CD4-positive, alpha-beta T cell treated with Interleukin-17A for 1 hour (primary cell): ENCODE measurements at regions not wholly inside any gene's neighbourhood (a gene's known extent, or its start where the extent isn't known, plus 50 kb on each side); places are given as distances from the start of the nearest gene placed in this dataset.
"Not testable (repeated sequence)": the region's sequence is repeated elsewhere in the genome, so short reads cannot be mapped to it uniquely, and the experiment has no call there.

Experiments
- DNase-seq: peaks from one replicate; pipeline ENCODE4 v3.0.0-alpha.2; 2020

DNA sequence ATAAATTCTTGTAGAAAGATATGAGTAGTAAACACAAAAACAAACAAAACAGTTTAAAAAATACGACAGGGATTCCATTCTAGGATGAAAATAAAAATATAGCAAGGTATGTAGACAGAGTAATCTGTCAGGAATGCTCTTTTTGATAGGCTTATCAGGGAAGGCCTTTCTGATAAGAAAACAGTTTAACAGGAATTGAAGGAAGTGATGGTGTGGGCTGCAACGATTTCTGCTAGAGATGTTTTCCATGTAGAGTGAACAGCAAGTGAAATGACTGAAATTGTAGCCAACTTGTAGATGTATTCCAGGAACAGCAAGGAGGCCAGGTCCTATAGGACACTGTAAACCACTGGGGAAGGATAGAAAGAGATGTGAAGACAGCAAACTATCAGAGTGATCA is 689.7 kb upstream of the GJE1 start:
- DNase-seq, result no peak

DNA sequence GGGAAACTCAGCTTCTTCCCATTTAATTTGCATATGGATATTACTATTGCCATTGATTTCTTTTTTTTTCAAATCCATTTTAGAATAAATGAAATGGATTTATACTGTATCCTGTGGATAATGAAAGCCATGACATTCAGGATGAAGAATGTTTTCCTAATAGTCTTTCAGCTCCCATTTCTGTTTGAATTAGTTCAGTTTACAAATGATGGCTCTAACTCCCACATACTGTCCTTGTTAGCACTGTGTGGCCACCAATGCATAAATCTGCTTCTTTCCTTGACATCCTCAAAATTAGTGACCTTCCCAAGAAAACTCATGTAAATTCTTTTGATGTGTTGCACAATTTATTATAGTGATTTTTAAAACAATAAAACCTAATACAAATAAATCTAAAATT is 693.2 kb upstream of the GJE1 start:
- no peak for DNase-seq

DNA sequence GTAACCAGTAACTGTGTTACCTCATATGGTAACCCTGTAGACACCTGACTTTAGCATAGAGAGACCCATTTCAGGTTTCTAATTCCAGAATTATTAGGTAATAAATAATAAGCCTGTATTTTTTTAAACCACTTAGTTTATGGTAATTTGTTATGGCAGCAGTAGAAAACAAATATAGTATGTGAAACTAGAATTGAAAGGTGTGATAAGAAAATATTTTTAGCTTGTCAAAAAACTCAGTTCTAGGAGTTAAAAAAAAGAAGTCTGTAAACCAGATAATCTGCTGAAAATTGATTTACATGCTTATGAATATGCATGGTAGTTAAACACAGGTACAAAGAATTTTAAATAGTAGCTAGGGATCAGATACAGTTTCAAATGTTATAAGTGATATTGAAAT is 695.0 kb upstream of the GJE1 start:
- DNase-seq, result no peak

DNA sequence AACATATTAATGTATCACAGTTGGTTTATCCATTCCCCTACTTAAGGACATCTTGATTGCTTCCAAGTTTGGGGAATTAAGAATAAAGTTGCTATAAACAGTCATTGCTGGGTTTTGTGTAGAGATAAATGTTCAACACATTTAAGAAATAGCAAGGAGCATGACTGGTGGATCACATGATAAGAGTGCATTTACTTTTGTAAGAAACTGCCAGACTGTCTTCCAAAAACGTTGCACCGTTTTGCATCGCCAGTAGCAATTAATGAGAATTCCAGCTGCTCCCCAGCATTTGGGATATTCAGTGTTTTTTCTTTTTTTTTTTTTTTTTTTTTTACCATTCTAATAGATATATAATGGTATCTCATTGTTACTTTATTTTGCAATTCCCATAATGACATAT is 695.7 kb upstream of the GJE1 start:
- DNase-seq, result no peak

DNA sequence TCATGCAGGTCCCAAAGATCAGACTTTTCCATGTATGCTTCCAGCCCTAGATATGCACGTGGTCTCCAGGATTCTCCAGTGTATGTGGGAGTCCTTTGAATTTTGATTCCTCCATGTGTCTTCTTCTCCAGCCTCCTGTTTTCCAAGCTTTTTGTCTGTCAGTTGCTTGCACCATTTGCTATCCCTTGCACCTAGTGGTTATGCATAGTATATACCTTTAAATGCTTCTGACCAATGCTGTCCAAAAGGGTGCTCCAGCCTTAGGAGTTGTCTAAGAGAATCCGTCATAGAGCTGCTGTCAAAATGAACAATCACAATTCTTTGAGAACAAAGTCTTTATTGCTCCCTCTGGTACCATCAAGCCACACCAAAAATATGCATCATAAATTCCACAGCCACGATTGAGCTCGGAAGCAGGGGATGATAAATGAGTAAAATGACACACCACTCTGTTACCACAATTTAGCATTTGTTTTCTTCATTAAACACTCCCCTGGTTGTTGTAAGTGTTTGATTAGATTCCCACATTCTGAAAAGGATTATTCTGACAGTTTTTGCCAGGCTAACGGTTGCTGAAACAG is 706.2 kb upstream of the GJE1 start:
- DNase-seq, result no peak

DNA sequence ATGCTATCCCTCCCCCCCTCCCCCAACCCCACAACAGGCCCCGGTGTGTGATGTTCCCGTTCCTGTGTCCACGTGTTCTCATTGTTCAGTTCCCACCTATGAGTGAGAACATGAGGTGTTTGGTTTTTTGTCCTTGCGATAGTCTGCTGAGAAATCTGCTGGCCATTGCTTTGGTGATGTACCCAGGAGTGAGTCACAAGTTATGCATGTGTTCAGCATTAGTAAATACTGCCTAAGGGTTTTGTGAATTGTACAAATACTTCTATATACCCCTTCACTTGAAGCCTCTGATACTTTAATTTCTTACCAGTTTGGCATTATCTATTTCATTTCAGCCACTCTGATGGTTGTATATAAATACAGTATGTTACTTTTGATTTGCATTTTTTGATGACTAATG is 711.3 kb upstream of the GJE1 start:
- no peak for DNase-seq

DNA sequence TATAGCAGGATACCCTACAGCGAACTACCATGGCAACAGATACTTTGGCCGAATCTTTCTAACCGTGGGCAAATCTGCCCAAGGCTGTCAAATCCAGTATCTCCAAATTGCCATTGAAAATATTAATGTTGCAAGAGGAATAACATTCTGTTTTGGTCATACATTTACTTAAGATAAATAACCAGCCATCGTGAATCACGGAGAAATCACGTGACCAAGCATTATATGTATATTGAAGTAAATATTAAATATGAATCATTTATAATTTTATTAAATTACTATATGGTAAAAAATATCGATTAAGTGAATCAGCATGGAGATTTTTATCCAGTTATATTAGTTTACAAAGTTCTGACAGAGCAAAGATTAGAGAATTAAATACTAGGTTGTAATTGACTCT is 714.6 kb upstream of the GJE1 start:
- no peak for DNase-seq

DNA sequence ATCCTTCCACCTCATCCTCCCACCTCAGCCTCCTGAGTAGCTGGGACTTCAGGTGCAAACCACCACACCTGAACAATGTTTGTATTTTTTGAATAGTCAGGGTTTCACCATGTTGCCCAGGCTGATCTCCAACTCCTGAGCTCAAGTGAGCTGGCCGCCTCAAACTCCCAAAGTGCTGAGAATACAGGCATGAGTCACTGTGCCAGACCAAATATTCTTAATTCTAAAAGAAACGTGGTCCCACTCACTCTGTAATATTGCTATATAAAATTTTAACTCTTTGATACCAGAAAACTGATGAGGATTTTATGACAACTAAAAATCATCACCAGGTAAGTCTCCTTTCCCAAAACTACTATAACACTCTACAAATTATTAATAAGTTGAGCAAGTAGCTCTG is 716.8 kb upstream of the GJE1 start:
- no peak for DNase-seq

DNA sequence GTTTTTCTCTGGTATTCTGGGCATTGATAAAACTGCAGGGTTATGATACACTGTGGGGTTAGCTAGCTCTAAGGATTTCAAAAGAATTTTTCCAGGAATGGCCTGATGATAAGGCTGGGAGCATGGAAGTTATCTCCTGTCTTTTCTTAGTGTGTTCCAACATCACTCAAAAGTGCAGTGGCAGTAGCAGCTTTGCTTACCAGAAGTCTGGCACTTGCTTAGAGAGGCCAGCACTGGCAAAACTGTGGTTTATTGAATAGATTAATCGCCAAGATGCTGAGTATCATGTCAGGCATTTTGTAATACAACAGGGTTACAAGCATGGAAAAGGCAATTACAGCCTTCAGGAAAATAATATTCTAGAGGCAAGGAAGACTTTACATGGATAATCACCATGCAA is 719.5 kb upstream of the GJE1 start:
- no peak for DNase-seq

DNA sequence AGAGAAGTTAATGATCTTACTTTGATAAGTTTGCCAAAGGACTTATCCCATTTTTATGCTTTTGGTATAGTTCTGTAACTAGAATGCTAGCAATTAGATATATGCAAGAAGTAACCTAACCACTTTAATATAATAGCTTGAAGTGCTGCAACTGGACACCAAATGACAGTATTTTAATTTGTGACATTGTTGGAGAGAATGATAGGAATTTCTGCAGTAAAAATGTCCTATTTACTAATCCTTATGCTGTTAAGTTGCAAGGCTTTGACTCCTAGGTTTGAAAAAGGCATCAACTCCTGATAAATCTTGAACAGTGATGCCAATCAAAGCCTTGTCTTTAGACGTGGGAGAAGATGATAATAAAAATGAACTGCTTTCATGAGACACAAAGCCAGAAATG is 726.0 kb upstream of the GJE1 start:
- DNase-seq, result no peak

DNA sequence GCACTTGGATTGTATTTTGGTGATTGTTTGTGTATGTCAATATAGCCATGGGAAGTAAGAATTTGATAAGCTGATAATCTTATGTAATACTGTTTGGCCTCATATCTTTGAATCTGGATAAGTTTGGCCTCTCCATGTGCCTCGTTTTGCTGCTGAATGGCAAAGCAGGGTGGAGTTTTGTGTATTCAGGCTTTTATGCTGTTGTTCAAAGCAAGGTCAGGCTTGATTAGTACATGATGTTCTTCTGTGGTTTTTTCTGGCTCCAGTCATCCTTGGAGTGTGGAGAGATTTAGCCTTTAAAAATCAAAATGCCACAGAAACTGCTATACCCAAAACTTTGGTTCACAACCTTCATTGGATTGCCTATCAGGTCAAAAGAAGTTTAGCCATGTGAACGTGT is 728.9 kb upstream of the GJE1 start:
- DNase-seq, result no peak

DNA sequence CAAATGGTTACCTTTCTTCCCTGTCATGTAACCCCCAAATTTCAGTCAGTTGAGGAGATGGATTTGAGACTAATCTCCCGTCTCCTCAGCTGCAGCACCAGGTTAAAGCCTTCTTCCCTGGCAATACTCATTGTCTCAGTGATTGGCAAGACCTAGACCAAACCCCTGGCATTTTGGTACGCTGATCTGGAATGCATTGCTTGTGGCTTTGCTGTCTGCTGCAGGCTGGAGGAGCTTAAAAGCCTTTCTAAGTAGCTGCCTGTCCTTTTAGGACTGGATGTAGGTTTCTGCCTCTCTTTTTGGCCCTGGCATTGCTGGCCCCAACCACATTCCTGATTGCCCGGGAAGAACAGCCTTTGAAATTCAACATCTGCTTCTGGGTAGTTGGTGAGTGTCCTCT is 729.6 kb upstream of the GJE1 start:
- no peak for DNase-seq

DNA sequence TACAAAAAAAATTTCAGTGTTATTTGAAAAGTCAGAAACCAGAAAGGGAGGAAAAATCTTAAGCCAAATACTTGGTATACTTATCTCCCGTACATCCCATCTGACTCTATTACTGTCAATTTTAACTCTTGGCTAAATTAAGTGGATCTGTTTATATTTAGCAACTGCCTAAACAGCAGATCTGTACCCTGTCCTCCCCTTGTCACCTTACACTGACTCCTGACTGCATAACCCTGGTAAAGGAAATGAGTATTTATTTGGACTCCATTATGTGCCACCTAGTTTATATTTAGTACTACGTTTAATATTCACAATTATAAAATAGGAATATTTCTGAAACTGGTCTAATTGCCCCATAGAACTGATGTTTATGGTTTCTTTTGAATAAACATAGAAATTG is 730.2 kb upstream of the GJE1 start:
- DNase-seq, result no peak

DNA sequence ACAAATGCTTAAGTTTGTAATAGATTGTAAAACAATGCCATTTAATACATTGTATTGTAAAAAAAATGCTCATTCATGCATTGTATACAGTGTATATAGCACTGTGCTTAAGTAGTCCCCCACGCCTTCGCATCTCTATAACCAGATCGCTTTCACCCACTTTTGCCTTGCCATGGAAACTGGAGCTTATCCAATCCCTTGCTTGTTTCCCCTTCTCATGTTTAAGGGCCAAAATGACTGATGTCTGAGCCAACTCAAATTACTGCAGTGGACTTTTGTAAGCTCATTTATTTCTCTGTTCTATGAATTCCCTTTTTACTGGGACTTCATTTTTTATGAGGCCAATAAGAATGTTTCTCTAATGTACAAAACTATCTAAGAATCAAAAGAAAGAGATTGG is 730.9 kb upstream of the GJE1 start:
- no peak for DNase-seq

DNA sequence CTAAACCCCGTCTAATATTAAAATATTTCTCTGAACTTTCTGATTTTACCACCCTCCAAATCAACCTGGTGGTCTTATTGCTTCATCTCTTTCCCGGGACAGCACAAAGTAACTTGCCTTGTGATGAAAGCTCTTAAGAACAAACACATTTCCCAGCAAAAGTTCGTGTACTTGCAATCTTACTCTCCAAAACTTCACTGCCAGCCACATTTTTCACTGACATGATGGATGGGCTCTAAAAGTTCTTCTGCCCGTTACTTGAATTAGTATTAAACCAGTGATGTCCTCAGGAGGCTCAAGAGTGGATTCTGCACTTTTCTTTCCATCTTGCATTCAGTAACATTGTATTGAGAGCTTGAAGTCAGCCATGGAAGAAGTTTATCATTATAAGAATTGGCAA is 731.6 kb upstream of the GJE1 start:
- DNase-seq, result no peak

DNA sequence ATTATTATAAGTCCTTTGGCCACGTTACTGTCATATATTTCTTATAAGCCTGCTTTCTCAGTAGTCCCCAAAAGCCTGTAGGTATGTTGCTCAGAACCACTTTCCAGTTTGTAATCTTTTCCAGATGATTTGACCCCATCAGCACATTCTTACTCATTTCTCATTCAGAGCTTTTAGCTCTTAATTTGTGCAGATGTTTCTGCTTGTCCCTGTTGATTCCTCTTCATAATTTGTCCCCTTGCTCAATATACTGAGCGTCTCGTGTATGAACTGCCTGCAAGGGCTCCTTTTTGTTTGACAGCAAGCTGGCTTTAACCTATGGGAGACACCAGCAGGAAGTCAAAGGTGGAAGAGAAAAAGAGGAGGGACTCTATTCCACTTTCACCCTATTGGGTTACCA is 733.8 kb upstream of the GJE1 start:
- DNase-seq, result no peak

DNA sequence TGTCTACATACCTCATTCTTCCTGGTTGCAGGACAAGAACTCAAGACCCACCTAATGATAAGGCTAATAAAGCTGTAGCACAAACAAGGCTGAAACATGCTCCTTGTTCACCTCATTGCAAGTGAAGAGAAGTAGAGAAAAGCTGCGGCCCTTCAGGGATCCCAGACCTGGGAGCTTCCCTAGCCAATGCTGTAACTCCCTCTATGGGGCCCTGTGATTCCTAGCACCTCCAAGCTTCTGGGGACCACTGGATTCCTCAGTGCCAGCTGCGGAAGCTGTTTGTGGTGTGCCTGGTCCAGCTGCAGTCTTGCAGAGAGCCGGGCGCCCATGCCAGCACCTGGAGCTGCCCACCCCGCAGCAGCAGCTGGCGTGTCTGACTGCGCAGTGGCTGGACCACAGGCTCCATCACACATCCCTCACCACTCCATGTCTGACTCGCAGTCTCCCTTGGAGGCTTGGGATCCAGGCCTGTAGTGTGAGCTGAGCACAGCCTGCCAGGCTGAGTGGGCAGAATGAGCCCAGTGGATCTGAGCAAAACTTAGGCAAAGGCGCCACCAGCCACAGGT is 737.2 kb upstream of the GJE1 start:
- no peak for DNase-seq

DNA sequence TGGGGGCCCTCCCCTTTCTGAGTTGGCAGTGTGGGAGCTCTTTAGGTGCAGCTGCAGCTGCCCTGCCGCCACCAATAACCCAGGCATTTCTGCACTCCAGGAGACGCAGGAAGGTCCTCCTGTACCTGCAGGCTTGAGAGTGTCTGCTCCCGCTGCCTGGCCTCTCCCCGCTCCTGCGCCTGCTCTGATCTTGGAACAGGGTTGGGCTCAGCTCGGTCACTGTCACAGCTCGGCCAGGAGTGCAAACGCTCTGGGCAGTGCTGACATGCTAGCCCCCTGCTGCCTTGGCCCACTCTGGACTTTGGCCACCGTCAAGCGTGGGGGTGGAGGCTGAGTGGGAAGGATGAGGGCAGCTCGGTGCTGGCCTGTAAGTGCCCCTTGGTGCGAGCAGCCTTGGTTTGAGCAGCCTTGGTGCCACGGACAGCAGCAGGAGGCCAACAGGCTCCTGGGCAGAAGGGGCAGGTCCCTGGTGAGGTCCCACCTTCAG is 738.1 kb upstream of the GJE1 start:
- no peak for DNase-seq

DNA sequence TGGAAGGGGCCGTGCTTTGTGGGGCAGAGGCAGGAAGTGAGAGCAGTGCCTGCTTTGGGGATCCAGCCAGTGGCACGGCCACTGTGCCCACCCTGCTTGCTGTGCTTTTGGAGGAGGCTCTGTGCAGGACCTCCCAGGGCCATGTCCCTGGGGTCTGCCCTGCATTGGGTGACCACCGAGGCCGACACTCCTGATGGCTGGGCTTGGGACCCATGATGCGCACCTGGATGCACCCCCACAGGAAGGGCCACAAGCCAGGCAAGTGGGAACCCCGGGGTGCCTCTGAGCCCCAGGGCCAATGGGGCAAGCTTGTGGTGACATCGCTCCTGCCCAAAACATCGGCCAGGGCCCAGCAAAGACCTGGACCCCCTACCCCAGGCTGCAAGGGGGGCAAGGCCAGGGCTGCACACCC is 738.6 kb upstream of the GJE1 start:
- DNase-seq, result no peak

DNA sequence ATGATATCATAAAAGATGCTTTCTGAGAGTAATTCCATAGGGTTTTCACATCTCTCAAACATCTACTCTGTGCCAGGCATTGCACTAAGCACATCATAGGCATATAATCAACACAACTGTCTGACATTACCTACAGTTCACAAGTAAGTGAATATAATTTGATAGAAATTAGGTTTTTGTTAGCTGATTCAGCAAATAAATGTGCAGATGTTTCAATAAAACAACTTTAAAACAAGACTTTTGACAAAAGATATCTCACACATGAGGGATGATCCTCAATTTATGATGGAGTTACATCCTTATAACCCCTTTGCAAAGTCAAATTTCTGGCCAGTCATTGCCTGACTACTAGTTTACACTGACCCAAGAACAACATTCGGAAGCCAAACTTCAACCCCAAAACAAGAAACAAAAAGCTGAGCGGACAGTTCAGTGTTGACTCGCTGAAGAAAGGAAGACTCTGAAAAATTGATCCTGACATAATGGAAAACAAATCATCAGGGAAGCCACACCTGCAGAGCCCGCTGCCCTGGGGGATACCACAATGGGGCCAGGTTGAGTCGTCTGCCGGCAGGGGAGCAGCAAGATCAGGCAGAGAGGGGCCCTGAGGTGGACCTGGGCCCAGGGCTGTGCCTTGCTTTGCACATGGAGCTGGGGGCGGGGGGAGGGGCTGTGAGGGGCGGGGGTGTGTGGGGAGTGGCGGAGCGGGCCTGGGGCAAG is 739.2 kb upstream of the GJE1 start:
- DNase-seq, result no peak

DNA sequence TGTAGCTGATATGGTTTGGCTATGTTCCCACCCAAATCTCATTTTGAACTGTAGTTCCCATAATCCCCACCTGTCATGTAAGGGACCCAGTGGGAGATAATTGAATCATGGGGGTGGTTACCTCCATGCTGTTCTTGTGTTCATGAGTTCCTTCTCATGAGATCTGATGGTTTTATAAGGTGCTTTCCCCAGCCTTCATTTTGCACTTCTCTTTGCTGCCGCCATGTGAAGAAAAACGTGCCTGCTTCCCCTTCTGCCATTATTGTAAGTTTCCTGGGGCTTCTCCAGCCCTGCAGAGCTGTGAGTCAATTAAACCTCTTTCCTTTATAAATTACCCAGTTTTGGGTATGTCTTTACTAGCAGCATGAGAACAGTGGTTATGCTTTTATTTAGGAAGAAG is 741.6 kb upstream of the GJE1 start:
- DNase-seq, result not testable (repeated sequence)

DNA sequence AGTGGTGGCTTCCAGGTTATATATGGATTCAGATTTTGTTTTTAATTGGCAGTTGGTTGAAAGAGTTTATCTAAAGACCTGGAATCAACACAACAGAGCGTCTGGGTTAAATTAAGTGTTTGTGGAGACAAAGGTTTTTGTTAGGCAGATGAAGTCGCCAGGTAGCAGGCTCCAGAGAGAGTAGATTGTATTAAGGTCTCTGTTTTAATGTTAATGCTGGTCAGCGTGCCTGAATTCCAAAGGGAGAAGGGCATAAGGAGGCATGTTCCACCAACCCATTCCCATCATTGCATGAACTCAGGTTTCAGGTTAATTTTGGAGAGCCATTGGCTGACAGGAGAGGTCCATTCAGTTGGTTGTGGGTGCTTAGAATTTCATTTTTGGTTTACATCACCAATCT is 744.1 kb upstream of the GJE1 start:
- no peak for DNase-seq

DNA sequence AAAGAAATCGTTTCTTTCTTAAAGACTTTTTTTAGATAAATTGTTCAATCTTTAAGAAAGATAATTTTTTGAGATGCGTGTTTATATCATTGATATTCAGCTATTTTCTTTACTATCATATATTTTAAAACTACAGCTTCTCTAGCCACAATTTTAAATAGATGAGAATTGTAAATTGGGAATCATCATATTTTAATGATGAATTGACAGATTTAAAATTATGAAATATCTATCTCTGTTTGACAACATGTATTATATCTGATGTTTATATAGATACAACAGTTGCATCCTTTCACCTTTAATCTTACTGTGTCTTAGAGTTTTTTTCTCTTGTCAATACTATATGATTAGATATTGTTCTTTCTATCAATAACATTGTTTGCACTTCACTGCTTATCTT is 762.3 kb upstream of the GJE1 start:
- DNase-seq, result no peak

DNA sequence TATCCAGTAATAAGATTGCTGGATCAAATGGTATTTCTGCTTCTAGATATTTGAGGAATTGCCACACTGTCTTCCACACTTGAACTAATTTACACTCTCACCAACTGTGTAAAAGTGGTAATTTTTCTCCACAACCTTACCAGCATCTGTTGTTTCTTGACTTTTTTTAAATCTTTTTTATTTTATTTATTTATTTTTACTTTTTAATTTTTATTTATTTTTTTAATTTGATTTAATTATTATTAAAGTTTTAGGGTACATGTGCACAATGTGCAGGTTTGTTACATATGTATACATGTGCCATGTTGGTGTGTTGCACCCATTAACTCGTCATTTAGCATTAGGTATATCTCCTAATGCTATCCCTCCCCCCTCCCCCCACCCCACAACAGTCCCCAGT is 765.9 kb upstream of the GJE1 start:
- not testable (repeated sequence) for DNase-seq

DNA sequence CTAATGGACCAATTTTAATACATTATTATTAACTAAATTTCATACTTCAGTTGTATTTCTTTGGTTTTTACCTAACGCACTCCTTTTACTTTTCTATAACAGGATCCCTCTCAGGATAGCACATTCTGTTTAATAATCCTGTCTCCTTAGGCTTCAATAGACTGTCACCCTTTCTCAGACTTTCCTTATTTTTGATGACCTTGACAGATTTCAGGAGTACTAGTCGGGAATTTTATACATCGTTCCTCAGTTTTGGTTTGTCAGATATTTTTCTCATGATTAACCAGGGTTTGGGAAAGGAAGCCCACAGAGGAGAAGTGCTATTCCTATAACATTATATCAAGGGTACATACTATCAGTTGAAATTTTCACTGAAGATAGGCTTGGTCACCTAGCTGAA is 768.0 kb upstream of the GJE1 start:
- no peak for DNase-seq
